IMR-90 (cell line): ENCODE measurements at regions not wholly inside any gene's neighbourhood (a gene's known extent, or its start where the extent isn't known, plus 50 kb on each side); places are given as distances from the start of the nearest gene placed in this dataset.

Experiments
- ATAC-seq: fragments of 200-7000 bp; cut with Tn5 transposase; 2 replicates; pipeline ENCODE4 v1.9.1; 2020; ENCODE audit warnings: low read depth, mild to moderate bottlenecking, moderate library complexity
- BruUV-seq: library from RNA; stranded (reverse); fragments of 400-500 nt; replicated peaks from 2 replicates; lab custom pipeline; 2021; lab: Mats Ljungman, UMichigan
- CTCF ChIA-PET: fragments of 300-600 bp; formaldehyde crosslinking; extraction: SDS; loops from one replicate; lab custom pipeline; 2021; ENCODE audit warnings: antibody characterized with exemption; lab: Yijun Ruan, JAX
- POLR2A ChIA-PET: fragments of 300-600 bp; sonication (Branson Sonifier 250); formaldehyde crosslinking; loops from one replicate; lab custom pipeline; 2022; ENCODE audit warnings: antibody characterized with exemption; ENCODE audit not compliant: unreplicated experiment; lab: Charles Lee
- DNase-seq: peaks from one replicate; pipeline ENCODE4 v3.0.0; 2013
- H2AFZ ChIP-seq: replicated peaks from 2 replicates; pipeline ENCODE3; 2013; ENCODE audit warnings: low read length, mild to moderate bottlenecking; ENCODE audit not compliant: poor library complexity
- H2AK5ac ChIP-seq: 2 replicates; pipeline ENCODE4 v1.6.1; 2013; ENCODE audit warnings: low read depth, low read length, inconsistent platforms
- H2AK9ac ChIP-seq: replicated peaks from 2 replicates; pipeline ENCODE3; 2013; ENCODE audit warnings: mild to moderate bottlenecking, low read depth, low read length, moderate library complexity; ENCODE audit not compliant: poor library complexity
- H2BK120ac ChIP-seq: 2 replicates; pipeline ENCODE4 v1.6.1; 2013; ENCODE audit warnings: low read depth, low read length, inconsistent platforms
- H2BK15ac ChIP-seq: 3 replicates; pipeline ENCODE4 v1.6.1; 2013; ENCODE audit warnings: low read depth, low read length, inconsistent platforms
- H2BK20ac ChIP-seq: 2 replicates; pipeline ENCODE4 v1.6.1; 2013; ENCODE audit warnings: low read depth, mild to moderate bottlenecking, inconsistent platforms, low read length, moderate library complexity
- H2BK5ac ChIP-seq: 2 replicates; pipeline ENCODE4 v1.6.1; 2013; ENCODE audit warnings: mild to moderate bottlenecking, low read depth, low read length, inconsistent platforms; ENCODE audit not compliant: poor library complexity, severe bottlenecking
- H3K14ac ChIP-seq: replicated peaks from 2 replicates; pipeline ENCODE4 v1.6.1; 2013; ENCODE audit warnings: low read depth, low read length, inconsistent platforms
- H3K18ac ChIP-seq: 2 replicates; pipeline ENCODE4 v1.6.1; 2013; ENCODE audit warnings: low read depth, low read length, control low read depth
- H3K23ac ChIP-seq: 2 replicates; pipeline ENCODE4 v1.6.1; 2013; ENCODE audit warnings: low read depth, low read length, inconsistent platforms
- H3K27ac ChIP-seq: 2 replicates; pipeline ENCODE4 v1.5.1; 2013; ENCODE audit warnings: mild to moderate bottlenecking, control low read depth, low read length; ENCODE audit not compliant: insufficient read depth
- H3K27me3 ChIP-seq: 2 replicates; pipeline ENCODE4 v1.6.1; 2013; ENCODE audit warnings: low read length; ENCODE audit not compliant: control insufficient read depth, insufficient read depth
- H3K36me3 ChIP-seq: 2 replicates; pipeline ENCODE4 v1.6.1; 2013; ENCODE audit warnings: low read length, mixed read lengths; ENCODE audit not compliant: control insufficient read depth, insufficient read depth
- H3K4ac ChIP-seq: 2 replicates; pipeline ENCODE4 v1.6.1; 2013; ENCODE audit warnings: low read depth, low read length, inconsistent platforms
- H3K4me1 ChIP-seq: 2 replicates; pipeline ENCODE4 v1.6.1; 2013; ENCODE audit warnings: low read length, mixed read lengths; ENCODE audit not compliant: control insufficient read depth, insufficient read depth
- H3K4me2 ChIP-seq: 2 replicates; pipeline ENCODE4 v1.6.1; 2013; ENCODE audit warnings: low read depth, mild to moderate bottlenecking, control low read depth, low read length, moderate library complexity
- H3K4me3 ChIP-seq: 2 replicates; pipeline ENCODE4 v1.5.1; 2013; ENCODE audit warnings: low read depth, mild to moderate bottlenecking, control low read depth, low read length, moderate library complexity; ENCODE audit not compliant: insufficient read depth
- H3K56ac ChIP-seq: 2 replicates; pipeline ENCODE4 v1.6.1; 2013; ENCODE audit warnings: low read length, inconsistent platforms; ENCODE audit not compliant: insufficient read depth; ENCODE audit errors: extremely low read depth
- H3K79me1 ChIP-seq, 2 experiments: 2 replicates each; pipeline ENCODE4 v1.6.1; 2013; ENCODE audit warnings: low read length in 2 of 2, inconsistent platforms in 1 of 2, low read depth in 1 of 2
- H3K9ac ChIP-seq: 2 replicates; pipeline ENCODE4 v1.6.1; 2013; ENCODE audit warnings: low read depth, low read length, control low read depth
- H3K9me1 ChIP-seq: 2 replicates; pipeline ENCODE4 v1.6.1; 2013; ENCODE audit warnings: low read length, inconsistent platforms; ENCODE audit not compliant: insufficient read depth
- H3K9me3 ChIP-seq: 2 replicates; pipeline ENCODE4 v1.6.1; 2013; ENCODE audit warnings: low read length; ENCODE audit not compliant: control insufficient read depth, insufficient read depth
- H4K20me1 ChIP-seq: 2 replicates; pipeline ENCODE4 v1.6.1; 2013; ENCODE audit warnings: low read length, inconsistent platforms; ENCODE audit not compliant: insufficient read depth
- H4K5ac ChIP-seq: 2 replicates; pipeline ENCODE4 v1.6.1; 2013; ENCODE audit warnings: mild to moderate bottlenecking, low read depth, low read length, control low read depth
- H4K8ac ChIP-seq, 2 experiments: 2 replicates each; pipeline ENCODE4 v1.6.1; 2013; ENCODE audit warnings: low read depth in 2 of 2, low read length in 2 of 2, control low read depth in 1 of 2, inconsistent platforms in 1 of 2
- H4K91ac ChIP-seq: 2 replicates; pipeline ENCODE4 v1.6.1; 2013; ENCODE audit warnings: low read depth, low read length, inconsistent platforms; ENCODE audit not compliant: insufficient read depth
- CEBPB ChIP-seq: IDR thresholded peaks from 2 replicates; pipeline ENCODE4 v1.6.1; 2012; ENCODE audit warnings: low read depth, low read length, improper control_type of control experiment
- CHD1 ChIP-seq: IDR thresholded peaks from 2 replicates; pipeline ENCODE4 v1.6.1; 2012; ENCODE audit warnings: low read depth, low read length, improper control_type of control experiment
- ELK1 ChIP-seq: fragments of 150-350 bp; IDR thresholded peaks from 2 replicates; pipeline ENCODE4 v1.6.1; 2016; ENCODE audit warnings: low read depth, mild to moderate bottlenecking, low read length, moderate library complexity, borderline replicate concordance
- MAFK ChIP-seq: IDR thresholded peaks from 2 replicates; pipeline ENCODE4 v1.6.1; 2012; ENCODE audit warnings: low read depth, low read length, improper control_type of control experiment
- MXI1 ChIP-seq: IDR thresholded peaks from 2 replicates; pipeline ENCODE4 v1.6.1; 2012; ENCODE audit warnings: low read depth, mild to moderate bottlenecking, low read length, moderate library complexity, borderline replicate concordance
- POLR2A ChIP-seq: IDR thresholded peaks from 2 replicates; pipeline ENCODE4 v1.6.1; 2012; ENCODE audit warnings: mild to moderate bottlenecking, low read depth, low read length
- RCOR1 ChIP-seq: IDR thresholded peaks from 2 replicates; pipeline ENCODE4 v1.6.1; 2012; ENCODE audit warnings: mild to moderate bottlenecking, low read length, improper control_type of control experiment; ENCODE audit not compliant: insufficient replicate concordance
- SMC3 ChIP-seq: fragments of 150-350 bp; IDR thresholded peaks from 2 replicates; pipeline ENCODE4 v1.6.1; 2016; ENCODE audit warnings: low read depth, mild to moderate bottlenecking, antibody characterized with exemption, low read length, moderate library complexity
- USF2 ChIP-seq: fragments of 150-350 bp; IDR thresholded peaks from 2 replicates; pipeline ENCODE4 v1.6.1; 2017; ENCODE audit warnings: mild to moderate bottlenecking, antibody characterized with exemption, low read length, low read depth
- WGBS, 2 experiments: methylation state at CpG; one replicate each; pipeline versions ENCODE4 v1.1.5 to v1.1.7; 2013; ENCODE audit warnings: missing lambda C conversion rate in 2 of 2; ENCODE audit not compliant: insufficient read length in 1 of 2; ENCODE audit errors: extremely low coverage in 2 of 2; 5-methylcytosine and 5-hydroxymethylcytosine counted together
- dilution Hi-C: fragments of 300-500 bp; cut with HindIII; formaldehyde crosslinking; loops from one replicate; pipeline ENCODE4 v1.14.3; 2018; ENCODE audit warnings: low sequenced_read_pairs; ENCODE audit not compliant: unreplicated experiment
- in situ Hi-C: fragments of 300-500 bp; cut with MboI; formaldehyde crosslinking; loops from 3 replicates; pipeline ENCODE4 v1.14.3; 2019; ENCODE audit warnings: low sequenced_read_pairs, inconsistent platforms, mixed read lengths
- intact Hi-C: fragments of 100-400 bp; cut with micrococcal nuclease; formaldehyde crosslinking; loops from 2 replicates; pipeline ENCODE4 v1.10.0; 2022
- TF ChIP-seq, protein P1 (sequence below): conservative IDR thresholded peaks from 2 replicates; pipeline ENCODE4 v1.5.1; 2012; ENCODE audit warnings: mild to moderate bottlenecking, low read depth, low read length, improper control_type of control experiment

GRCh38 chr6:99151634-99152346 is 197.7 kb downstream of the FAXC start:
- Histone ChIP-seq H3K4me1 (no peaks in the 10 kb centered on the region), H3K4me3 (no peak overlapping the region), H3K18ac (no peak overlapping the region), H3K4ac (no peak overlapping the region), H3K27ac (no peak overlapping the region), H4K8ac (no peak overlapping the region), H3K27me3 (0 out of 2 replicates have a peak, but pooled peaks cover 1% of the 10 kb centered on the region), H2AK5ac (no peak overlapping the region), H4K91ac (no peak overlapping the region), H3K56ac (no peak overlapping the region), H3K4me2 (no peak overlapping the region), H3K36me3 (no peaks in the 10 kb centered on the region), H4K20me1 (no peaks in the 10 kb centered on the region), H2BK5ac (no peak overlapping the region), H2BK20ac (no peak overlapping the region), H3K9me1 (no peaks in the 10 kb centered on the region), H2AFZ (no peak overlapping the region), H3K14ac (no peak overlapping the region), H3K23ac (no peak overlapping the region), H4K5ac (no peak overlapping the region), H2BK120ac (no peak overlapping the region), H3K9ac (no peak overlapping the region), H3K9me3 (no peaks in the 10 kb centered on the region), H2AK9ac (no peak overlapping the region), H2BK15ac (no peak overlapping the region), H3K79me1 (no peaks in the 10 kb centered on the region)
- in situ Hi-C loops: no loop called here
- dilution Hi-C loops: no loop called here
- no TSS peak for BruUV-seq
- TF ChIP-seq ELK1: no peak
- TF ChIP-seq MXI1: no peak
- TF ChIP-seq RCOR1: no peak
- no peak for TF ChIP-seq CEBPB
- TF ChIP-seq USF2: no peak
- no peak for TF ChIP-seq MAFK
- no peak for TF ChIP-seq POLR2A
- TF ChIP-seq, protein P1, sequence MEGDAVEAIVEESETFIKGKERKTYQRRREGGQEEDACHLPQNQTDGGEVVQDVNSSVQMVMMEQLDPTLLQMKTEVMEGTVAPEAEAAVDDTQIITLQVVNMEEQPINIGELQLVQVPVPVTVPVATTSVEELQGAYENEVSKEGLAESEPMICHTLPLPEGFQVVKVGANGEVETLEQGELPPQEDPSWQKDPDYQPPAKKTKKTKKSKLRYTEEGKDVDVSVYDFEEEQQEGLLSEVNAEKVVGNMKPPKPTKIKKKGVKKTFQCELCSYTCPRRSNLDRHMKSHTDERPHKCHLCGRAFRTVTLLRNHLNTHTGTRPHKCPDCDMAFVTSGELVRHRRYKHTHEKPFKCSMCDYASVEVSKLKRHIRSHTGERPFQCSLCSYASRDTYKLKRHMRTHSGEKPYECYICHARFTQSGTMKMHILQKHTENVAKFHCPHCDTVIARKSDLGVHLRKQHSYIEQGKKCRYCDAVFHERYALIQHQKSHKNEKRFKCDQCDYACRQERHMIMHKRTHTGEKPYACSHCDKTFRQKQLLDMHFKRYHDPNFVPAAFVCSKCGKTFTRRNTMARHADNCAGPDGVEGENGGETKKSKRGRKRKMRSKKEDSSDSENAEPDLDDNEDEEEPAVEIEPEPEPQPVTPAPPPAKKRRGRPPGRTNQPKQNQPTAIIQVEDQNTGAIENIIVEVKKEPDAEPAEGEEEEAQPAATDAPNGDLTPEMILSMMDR: peak; percentile 46
- TF ChIP-seq CHD1: no peak
- TF ChIP-seq SMC3: 0 out of 2 replicates have a peak, but pooled peaks have one; percentile 19
- ChIA-PET CTCF (interaction anchor here (0.8 kb wide), 1 partner anchor 90 kb away, joined by 3 read pairs; no protein-coding TSS in a partner anchor), POLR2A (no interaction called here)
- WGBS, 2 experiments: 42% methylated on average over 3 of the region's 11 CpGs; no CpG with 5 or more reads in 1 of the 2 experiments
- intact Hi-C loops: loop anchor here (2.0 to 5.0 kb wide), 2 partner anchors 91 to 671 kb away; no protein-coding TSS in a partner anchor
- DNase-seq (peak; percentile 28), ATAC-seq (peak; percentile 74)
